ENCODE measurements at regions not wholly inside any gene's neighbourhood (a gene's known extent, or its start where the extent isn't known, plus 50 kb on each side); places are given as distances from the start of the nearest gene placed in this dataset.

DNA sequence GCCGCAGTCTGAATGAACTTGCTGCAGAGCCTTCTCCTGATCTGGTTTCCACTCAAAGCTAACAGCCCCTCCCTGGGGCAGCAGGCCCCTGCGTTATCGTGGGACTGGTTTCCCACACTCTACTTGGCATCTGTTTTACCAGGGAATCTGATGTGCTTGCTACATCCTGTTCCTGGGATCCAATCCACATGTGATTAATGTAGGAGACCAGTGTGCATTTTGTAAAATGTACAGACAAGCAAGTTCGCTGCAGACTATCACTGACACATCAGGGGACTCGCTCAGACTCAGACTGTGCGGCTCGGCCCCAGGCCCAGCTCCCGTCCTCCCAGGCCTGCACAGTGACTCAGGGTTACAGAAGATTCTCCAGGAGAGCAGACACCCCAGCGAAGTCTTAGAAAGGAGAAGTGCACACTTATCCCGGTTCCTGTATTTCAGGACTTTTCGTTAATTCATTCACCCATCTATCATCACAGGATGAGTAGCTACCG is 340.1 kb downstream of the MATN1 start:
- Histone ChIP-seq H3K9me3 (no peaks in the 10 kb centered on the region), H3K4me1 (ENCODE audit: low read depth) (no peaks in the 10 kb centered on the region), H3K4me3 (no peak overlapping the region), H3K36me3 (ENCODE audit: low read depth) (no peaks in the 10 kb centered on the region)
- TF ChIP-seq, protein P1, sequence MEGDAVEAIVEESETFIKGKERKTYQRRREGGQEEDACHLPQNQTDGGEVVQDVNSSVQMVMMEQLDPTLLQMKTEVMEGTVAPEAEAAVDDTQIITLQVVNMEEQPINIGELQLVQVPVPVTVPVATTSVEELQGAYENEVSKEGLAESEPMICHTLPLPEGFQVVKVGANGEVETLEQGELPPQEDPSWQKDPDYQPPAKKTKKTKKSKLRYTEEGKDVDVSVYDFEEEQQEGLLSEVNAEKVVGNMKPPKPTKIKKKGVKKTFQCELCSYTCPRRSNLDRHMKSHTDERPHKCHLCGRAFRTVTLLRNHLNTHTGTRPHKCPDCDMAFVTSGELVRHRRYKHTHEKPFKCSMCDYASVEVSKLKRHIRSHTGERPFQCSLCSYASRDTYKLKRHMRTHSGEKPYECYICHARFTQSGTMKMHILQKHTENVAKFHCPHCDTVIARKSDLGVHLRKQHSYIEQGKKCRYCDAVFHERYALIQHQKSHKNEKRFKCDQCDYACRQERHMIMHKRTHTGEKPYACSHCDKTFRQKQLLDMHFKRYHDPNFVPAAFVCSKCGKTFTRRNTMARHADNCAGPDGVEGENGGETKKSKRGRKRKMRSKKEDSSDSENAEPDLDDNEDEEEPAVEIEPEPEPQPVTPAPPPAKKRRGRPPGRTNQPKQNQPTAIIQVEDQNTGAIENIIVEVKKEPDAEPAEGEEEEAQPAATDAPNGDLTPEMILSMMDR (IDR thresholded peaks at IDR 0.05): no peak
- no peak for DNase-seq
- no peak for ATAC-seq
- intact Hi-C loops (cut with DNase I, micrococcal nuclease): loop anchor here in 1 of 2 donors (5.0 kb wide), 1 partner anchor 1146 kb away; the partner anchor contains the start of gene PTPRU

DNA sequence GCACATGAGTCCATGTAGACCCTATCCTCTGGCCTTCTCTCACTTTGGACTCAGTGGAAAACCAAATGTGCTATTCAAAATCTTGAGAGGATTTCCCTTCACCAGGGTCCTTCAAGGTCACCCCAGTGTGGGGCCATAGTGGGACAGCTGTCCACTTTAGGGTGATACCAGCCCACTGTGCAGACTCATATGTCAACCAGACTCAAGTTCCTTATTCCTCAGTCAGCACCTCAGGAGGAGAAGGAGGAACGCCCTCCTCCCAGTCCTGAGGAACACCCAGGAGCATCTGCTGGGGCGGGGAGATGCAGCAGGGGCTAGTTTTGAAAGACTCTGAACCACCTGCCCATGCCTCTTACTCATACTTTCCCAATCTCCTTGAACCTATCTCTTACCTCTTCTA is 340.9 kb downstream of the MATN1 start:
- Histone ChIP-seq H3K4me1 (ENCODE audit: low read depth) (no peaks in the 10 kb centered on the region), H3K4me3 (no peak overlapping the region), H3K9me3 (no peaks in the 10 kb centered on the region), H3K36me3 (ENCODE audit: low read depth) (no peaks in the 10 kb centered on the region)
- intact Hi-C loops (cut with DNase I, micrococcal nuclease): loop anchor here in 1 of 2 donors (5.0 kb wide), 1 partner anchor 1145 kb away; the partner anchor contains the start of gene PTPRU
- ATAC-seq (no peak), DNase-seq (no peak)
- TF ChIP-seq, protein P1 (IDR thresholded peaks at IDR 0.05): no peak

DNA sequence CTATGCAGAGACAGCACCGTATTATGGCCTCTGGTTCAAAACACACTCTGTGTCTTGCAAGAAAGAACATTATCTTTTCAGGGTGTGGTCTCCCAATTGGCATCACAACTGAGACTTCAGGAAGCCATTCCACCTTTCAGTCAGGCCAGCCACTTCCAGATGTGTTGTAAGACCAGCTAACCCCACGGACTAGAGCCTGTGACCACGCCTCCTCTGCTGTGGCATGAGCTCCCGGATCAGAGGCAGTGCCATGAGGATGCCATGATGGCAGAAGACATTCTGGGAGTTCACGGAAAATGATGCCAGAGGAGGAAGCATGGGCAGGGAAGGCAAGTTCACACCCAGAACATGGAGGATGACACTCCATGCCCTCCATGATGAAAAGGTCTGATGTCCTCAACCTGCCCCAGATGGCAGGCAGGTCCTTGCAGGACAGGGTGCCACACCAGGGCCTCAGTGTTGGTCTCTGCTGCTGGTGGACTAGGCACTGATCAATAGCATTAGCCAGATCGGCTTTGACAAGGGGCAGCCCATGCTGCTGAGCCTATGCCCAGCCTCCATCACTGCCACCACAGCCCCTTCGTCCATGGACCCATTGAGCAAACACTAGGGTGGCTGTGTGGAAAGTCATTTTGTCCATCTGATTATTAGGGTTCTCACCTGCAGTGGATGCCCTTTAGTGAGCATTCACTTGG is 341.6 kb downstream of the MATN1 start:
- H3K36me3 ChIP-seq (ENCODE audit: low read depth): no peaks in the 10 kb centered on the region
- no peak for DNase-seq
- TF ChIP-seq, protein P1 (IDR thresholded peaks at IDR 0.05): no peak
- no peak overlapping the region for H3K4me3 ChIP-seq
- intact Hi-C loops (cut with DNase I, micrococcal nuclease): loop anchor here in 1 of 2 donors (5.0 kb wide), 1 partner anchor 1145 kb away; the partner anchor contains the start of gene PTPRU
- no peaks in the 10 kb centered on the region for H3K4me1 ChIP-seq (ENCODE audit: low read depth)
- no peaks in the 10 kb centered on the region for H3K9me3 ChIP-seq
- ATAC-seq: no peak

DNA sequence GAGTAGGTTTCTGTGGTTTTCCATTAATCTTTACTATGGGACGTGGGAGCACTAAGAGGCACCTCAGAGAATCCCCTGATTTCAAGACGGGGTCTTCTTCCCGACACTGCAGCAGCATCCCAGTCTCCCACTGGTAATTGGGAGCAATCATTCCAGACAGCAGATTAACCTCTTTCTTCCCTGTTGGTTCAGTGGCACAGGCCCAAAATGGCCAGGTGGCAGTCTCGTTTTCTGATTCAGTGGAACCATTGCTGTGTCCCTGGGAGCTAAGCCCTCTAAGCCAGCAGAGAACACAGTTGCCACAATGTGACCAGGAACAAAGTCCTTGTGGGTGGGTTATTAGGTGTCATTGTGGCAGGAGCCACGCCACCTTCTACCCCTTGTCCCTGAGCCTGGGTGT is 342.1 kb downstream of the MATN1 start:
- TF ChIP-seq, protein P1 (IDR thresholded peaks at IDR 0.05): no peak
- Histone ChIP-seq H3K4me1 (ENCODE audit: low read depth) (no peaks in the 10 kb centered on the region), H3K36me3 (ENCODE audit: low read depth) (no peaks in the 10 kb centered on the region), H3K9me3 (no peaks in the 10 kb centered on the region), H3K4me3 (no peak overlapping the region)
- DNase-seq (no peak), ATAC-seq (no peak)
- intact Hi-C loops (cut with DNase I, micrococcal nuclease): loop anchor here in 1 of 2 donors (5.0 kb wide), 1 partner anchor 1144 kb away; the partner anchor contains the start of gene PTPRU

DNA sequence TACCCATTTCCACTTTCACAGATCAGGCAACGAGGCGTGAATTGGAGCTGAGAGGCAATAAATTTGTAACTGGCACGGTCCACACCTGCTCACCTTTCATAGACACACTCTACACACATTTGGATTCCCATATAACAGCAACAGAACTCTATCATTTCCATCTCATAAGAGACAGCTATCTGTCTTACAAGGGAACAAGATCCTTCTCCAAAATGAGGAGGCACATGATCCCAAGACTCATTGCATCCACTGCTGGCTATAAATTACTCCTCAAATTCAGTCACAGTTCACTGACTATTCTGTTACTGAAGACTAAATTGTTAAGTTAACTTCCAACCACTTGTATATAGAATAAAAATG is 342.8 kb downstream of the MATN1 start:
- TF ChIP-seq, protein P1 (IDR thresholded peaks at IDR 0.05): no peak
- no peak for DNase-seq
- Histone ChIP-seq H3K36me3 (ENCODE audit: low read depth) (no peaks in the 10 kb centered on the region), H3K4me3 (no peak overlapping the region), H3K9me3 (no peaks in the 10 kb centered on the region), H3K4me1 (ENCODE audit: low read depth) (no peaks in the 10 kb centered on the region)
- no peak for ATAC-seq
- intact Hi-C loops (cut with DNase I, micrococcal nuclease): loop anchor here in 1 of 2 donors (5.0 kb wide), 1 partner anchor 1143 kb away; the partner anchor contains the start of gene PTPRU

All from mucosa of descending colon (tissue), 3 donors.